Stomach (tissue), 4 donors: ENCODE measurements at regions not wholly inside any gene's neighbourhood (a gene's known extent, or its start where the extent isn't known, plus 50 kb on each side); places are given as distances from the start of the nearest gene placed in this dataset.

Experiments used
- CTCF ChIP-seq, 7 experiments: fragments of 450-650 bp in 4 of 7; fragments of 200-600 bp in 3 of 7; sonication (generic) in 3 of 7; IDR thresholded peaks; one replicate each; pipeline ENCODE4 v1.5.1; 2016 to 2019; ENCODE audit warnings: antibody characterized with exemption in 7 of 7, control low read depth in 2 of 7, mild to moderate bottlenecking in 1 of 7
- EP300 ChIP-seq: sonication (generic); formaldehyde crosslinking; IDR thresholded peaks from one replicate; pipeline ENCODE4 v1.6.1; 2017; ENCODE audit warnings: antibody characterized with exemption
- POLR2A ChIP-seq, 4 donors: fragments of 450-650 bp; IDR thresholded peaks; one replicate each; pipeline ENCODE4 v1.6.1; 2016; ENCODE audit warnings: antibody characterized with exemption in 4 of 4, control low read depth in 2 of 4, mild to moderate bottlenecking in 1 of 4, moderate library complexity in 1 of 4
- POLR2AphosphoS5 ChIP-seq, 3 donors: sonication (generic); formaldehyde crosslinking; IDR thresholded peaks; one replicate each; pipeline ENCODE4 v1.6.1; 2016; ENCODE audit warnings: antibody characterized with exemption in 3 of 3

GRCh38 chr2:137873536-137874244 is 90.6 kb upstream of the HNMT start:
- TF ChIP-seq CTCF (IDR thresholded peaks at IDR 0.05) (no peak), POLR2A (IDR thresholded peaks at IDR 0.05) (no peak), EP300 (no peak), POLR2AphosphoS5 (IDR thresholded peaks at IDR 0.05) (no peak)
